HEK293 (cell line): ENCODE measurements at regions not wholly inside any gene's neighbourhood (a gene's known extent, or its start where the extent isn't known, plus 50 kb on each side); places are given as distances from the start of the nearest gene placed in this dataset.

Experiments
- CTCF ChIA-PET: fragments of 350-600 bp; formaldehyde crosslinking; extraction: SDS; loops from one replicate; lab custom pipeline; 2021; ENCODE audit warnings: antibody characterized with exemption; lab: Yijun Ruan, JAX
- POLR2A ChIA-PET: fragments of 300-600 bp; formaldehyde crosslinking; extraction: SDS; loops from one replicate; lab custom pipeline; 2020; ENCODE audit warnings: antibody characterized with exemption, inconsistent platforms; lab: Yijun Ruan, JAX
- H3K27ac ChIP-seq: fragments of 200-500 bp; sonication (Bioruptor generic); 2 replicates; pipeline ENCODE4 v1.5.1; 2014; ENCODE audit warnings: low read depth, low read length, control low read depth, inconsistent platforms; ENCODE audit errors: extremely low read depth
- H3K36me3 ChIP-seq, 2 experiments: fragments of 200-500 bp in 1 of 2; sonication (Bioruptor generic) in 1 of 2; 1 replicate in 1 of 2; 2 replicates in 1 of 2; pipeline ENCODE4 v1.5.1; 2014 to 2017; ENCODE audit warnings: inconsistent platforms in 2 of 2, low read length in 2 of 2; ENCODE audit not compliant: control insufficient read depth in 2 of 2, insufficient read depth in 1 of 2
- H3K4me1 ChIP-seq: fragments of 200-500 bp; sonication (Bioruptor generic); 2 replicates; pipeline ENCODE4 v1.5.1; 2014; ENCODE audit warnings: mild to moderate bottlenecking, low read length, inconsistent platforms; ENCODE audit not compliant: control insufficient read depth, insufficient read depth
- H3K4me3 ChIP-seq: 2 replicates; pipeline ENCODE4 v1.5.1; 2011; ENCODE audit warnings: low read depth, mild to moderate bottlenecking, control low read depth, low read length, moderate library complexity
- H3K9me3 ChIP-seq: fragments of 200-500 bp; sonication (Bioruptor generic); 2 replicates; pipeline ENCODE4 v1.5.1; 2014; ENCODE audit warnings: low read depth, low read length, inconsistent platforms; ENCODE audit not compliant: control insufficient read depth, insufficient read depth
- GLI2 ChIP-seq: fragments of 450-650 bp; formaldehyde crosslinking; IDR thresholded peaks from 2 replicates; pipeline ENCODE4; 2017; ENCODE audit warnings: missing biosample characterization, missing genetic modification characterization, low read depth, borderline replicate concordance
- GLIS2 ChIP-seq: fragments of 450-650 bp; formaldehyde crosslinking; IDR thresholded peaks from 2 replicates; pipeline ENCODE4 v1.5.1; 2016; ENCODE audit warnings: missing biosample characterization, missing genetic modification characterization
- IKZF3 ChIP-seq: fragments of 450-650 bp; IDR thresholded peaks from 2 replicates; pipeline ENCODE4 v1.5.0; 2018; ENCODE audit warnings: missing biosample characterization, mild to moderate bottlenecking, missing genetic modification characterization, moderate library complexity
- ZNF138 ChIP-seq: fragments of 450-650 bp; formaldehyde crosslinking; IDR thresholded peaks from 2 replicates; pipeline ENCODE4 v1.5.1; 2016; ENCODE audit warnings: missing biosample characterization, missing genetic modification characterization, borderline replicate concordance
- ZNF214 ChIP-seq: fragments of 450-650 bp; formaldehyde crosslinking; IDR thresholded peaks from 2 replicates; pipeline ENCODE4 v1.5.1; 2017; ENCODE audit warnings: missing biosample characterization, mild to moderate bottlenecking, missing genetic modification characterization, borderline replicate concordance
- ZNF248 ChIP-seq: fragments of 450-650 bp; formaldehyde crosslinking; IDR thresholded peaks from 2 replicates; pipeline ENCODE4 v1.5.1; 2017; ENCODE audit warnings: missing biosample characterization, missing genetic modification characterization
- ZNF302 ChIP-seq: fragments of 450-650 bp; formaldehyde crosslinking; IDR thresholded peaks from 2 replicates; pipeline ENCODE4 v1.5.1; 2016; ENCODE audit warnings: missing biosample characterization, missing genetic modification characterization, low read depth
- ZNF354C ChIP-seq: fragments of 450-650 bp; formaldehyde crosslinking; IDR thresholded peaks from 2 replicates; pipeline ENCODE4 v1.5.1; 2016; ENCODE audit warnings: missing biosample characterization, missing genetic modification characterization, low read depth, borderline replicate concordance
- ZNF37A ChIP-seq: fragments of 450-650 bp; IDR thresholded peaks from 2 replicates; pipeline ENCODE4 v1.5.1; 2018; ENCODE audit warnings: missing biosample characterization, missing genetic modification characterization
- TF ChIP-seq, protein P1 (sequence below): fragments of 450-650 bp; formaldehyde crosslinking; IDR thresholded peaks from 2 replicates; pipeline ENCODE4 v1.5.1; 2016; ENCODE audit warnings: missing biosample characterization, missing genetic modification characterization, borderline replicate concordance
- TF ChIP-seq, protein P2 (sequence below): fragments of 450-650 bp; formaldehyde crosslinking; IDR thresholded peaks from 2 replicates; pipeline ENCODE4 v1.5.1; 2017; ENCODE audit warnings: missing biosample characterization, mild to moderate bottlenecking, missing genetic modification characterization, moderate library complexity
- TF ChIP-seq, protein P3 (sequence below): fragments of 450-650 bp; formaldehyde crosslinking; IDR thresholded peaks from 2 replicates; pipeline ENCODE4 v1.5.1; 2016; ENCODE audit warnings: missing biosample characterization, missing genetic modification characterization
- TF ChIP-seq, protein P4 (sequence below): fragments of 450-650 bp; formaldehyde crosslinking; conservative IDR thresholded peaks from 2 replicates; pipeline ENCODE4 v1.5.1; 2016; ENCODE audit warnings: low read depth, missing biosample characterization, missing genetic modification characterization
- TF ChIP-seq, protein P5 (sequence below): fragments of 450-650 bp; formaldehyde crosslinking; IDR thresholded peaks from 2 replicates; pipeline ENCODE4 v1.5.1; 2016; ENCODE audit warnings: missing biosample characterization, missing genetic modification characterization

DNA sequence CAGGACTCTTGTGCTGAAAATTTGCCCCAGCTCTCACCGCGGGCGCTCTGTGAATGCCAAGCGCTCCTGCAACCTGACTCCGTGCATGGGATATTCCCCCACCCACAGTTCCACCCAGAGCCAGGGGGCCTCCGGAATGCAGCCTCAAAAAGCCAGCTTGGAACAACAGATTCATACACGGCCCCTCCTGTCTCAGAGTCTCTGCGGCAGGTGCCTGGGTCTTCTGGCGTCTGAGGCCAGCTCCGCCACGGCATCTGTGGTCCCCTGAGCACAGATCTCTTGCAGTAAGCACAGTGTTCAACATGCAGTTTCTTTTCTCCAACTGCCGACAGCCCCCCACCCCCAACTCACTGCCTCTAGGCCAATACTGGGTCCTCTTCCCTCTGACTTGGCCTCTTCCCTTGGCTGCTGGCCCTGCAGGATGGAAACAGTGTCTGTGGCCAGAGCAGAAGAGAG, 355.7 kb upstream of the IRX2 start (continued):
- no peak for TF ChIP-seq ZNF354C (tag by site-specific recombination)
- TF ChIP-seq ZNF302 (tag by site-specific recombination), result no peak
- TF ChIP-seq, protein P1, sequence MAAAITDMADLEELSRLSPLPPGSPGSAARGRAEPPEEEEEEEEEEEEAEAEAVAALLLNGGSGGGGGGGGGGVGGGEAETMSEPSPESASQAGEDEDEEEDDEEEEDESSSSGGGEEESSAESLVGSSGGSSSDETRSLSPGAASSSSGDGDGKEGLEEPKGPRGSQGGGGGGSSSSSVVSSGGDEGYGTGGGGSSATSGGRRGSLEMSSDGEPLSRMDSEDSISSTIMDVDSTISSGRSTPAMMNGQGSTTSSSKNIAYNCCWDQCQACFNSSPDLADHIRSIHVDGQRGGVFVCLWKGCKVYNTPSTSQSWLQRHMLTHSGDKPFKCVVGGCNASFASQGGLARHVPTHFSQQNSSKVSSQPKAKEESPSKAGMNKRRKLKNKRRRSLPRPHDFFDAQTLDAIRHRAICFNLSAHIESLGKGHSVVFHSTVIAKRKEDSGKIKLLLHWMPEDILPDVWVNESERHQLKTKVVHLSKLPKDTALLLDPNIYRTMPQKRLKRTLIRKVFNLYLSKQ (tag by site-specific recombination), result no peak
- TF ChIP-seq, protein P2, sequence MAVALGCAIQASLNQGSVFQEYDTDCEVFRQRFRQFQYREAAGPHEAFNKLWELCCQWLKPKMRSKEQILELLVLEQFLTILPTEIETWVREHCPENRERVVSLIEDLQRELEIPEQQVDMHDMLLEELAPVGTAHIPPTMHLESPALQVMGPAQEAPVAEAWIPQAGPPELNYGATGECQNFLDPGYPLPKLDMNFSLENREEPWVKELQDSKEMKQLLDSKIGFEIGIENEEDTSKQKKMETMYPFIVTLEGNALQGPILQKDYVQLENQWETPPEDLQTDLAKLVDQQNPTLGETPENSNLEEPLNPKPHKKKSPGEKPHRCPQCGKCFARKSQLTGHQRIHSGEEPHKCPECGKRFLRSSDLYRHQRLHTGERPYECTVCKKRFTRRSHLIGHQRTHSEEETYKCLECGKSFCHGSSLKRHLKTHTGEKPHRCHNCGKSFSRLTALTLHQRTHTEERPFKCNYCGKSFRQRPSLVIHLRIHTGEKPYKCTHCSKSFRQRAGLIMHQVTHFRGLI, result no peak
- TF ChIP-seq, all 188 proteins: peak for 0

DNA sequence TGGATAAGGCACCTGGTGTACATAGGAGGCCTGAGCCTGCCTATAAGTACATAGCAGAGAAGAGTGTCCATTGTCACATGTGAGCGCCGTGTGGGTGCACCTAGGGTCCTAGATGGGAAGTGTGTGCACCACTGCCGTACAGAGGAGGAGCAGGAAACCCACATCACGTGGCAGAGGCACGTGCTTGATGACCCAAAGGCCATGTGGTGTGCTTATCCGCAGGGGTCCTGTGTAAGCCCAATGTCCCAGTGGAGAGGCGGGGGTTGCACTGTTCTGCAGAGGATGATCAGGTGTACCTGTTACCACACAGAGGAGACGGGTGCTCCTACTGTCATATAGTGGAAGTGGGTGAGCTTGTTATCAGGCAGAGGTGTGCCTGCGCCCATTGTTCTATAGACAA, 354.1 kb upstream of the IRX2 start:
- TF ChIP-seq, protein P3, sequence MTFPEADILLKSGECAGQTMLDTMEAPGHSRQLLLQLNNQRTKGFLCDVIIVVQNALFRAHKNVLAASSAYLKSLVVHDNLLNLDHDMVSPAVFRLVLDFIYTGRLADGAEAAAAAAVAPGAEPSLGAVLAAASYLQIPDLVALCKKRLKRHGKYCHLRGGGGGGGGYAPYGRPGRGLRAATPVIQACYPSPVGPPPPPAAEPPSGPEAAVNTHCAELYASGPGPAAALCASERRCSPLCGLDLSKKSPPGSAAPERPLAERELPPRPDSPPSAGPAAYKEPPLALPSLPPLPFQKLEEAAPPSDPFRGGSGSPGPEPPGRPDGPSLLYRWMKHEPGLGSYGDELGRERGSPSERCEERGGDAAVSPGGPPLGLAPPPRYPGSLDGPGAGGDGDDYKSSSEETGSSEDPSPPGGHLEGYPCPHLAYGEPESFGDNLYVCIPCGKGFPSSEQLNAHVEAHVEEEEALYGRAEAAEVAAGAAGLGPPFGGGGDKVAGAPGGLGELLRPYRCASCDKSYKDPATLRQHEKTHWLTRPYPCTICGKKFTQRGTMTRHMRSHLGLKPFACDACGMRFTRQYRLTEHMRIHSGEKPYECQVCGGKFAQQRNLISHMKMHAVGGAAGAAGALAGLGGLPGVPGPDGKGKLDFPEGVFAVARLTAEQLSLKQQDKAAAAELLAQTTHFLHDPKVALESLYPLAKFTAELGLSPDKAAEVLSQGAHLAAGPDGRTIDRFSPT (tag by site-specific recombination), result no peak
- TF ChIP-seq IKZF3, result no peak
- no peak for TF ChIP-seq GLI2 (tag by site-specific recombination)
- no peak for TF ChIP-seq ZNF138
- TF ChIP-seq, protein P4, sequence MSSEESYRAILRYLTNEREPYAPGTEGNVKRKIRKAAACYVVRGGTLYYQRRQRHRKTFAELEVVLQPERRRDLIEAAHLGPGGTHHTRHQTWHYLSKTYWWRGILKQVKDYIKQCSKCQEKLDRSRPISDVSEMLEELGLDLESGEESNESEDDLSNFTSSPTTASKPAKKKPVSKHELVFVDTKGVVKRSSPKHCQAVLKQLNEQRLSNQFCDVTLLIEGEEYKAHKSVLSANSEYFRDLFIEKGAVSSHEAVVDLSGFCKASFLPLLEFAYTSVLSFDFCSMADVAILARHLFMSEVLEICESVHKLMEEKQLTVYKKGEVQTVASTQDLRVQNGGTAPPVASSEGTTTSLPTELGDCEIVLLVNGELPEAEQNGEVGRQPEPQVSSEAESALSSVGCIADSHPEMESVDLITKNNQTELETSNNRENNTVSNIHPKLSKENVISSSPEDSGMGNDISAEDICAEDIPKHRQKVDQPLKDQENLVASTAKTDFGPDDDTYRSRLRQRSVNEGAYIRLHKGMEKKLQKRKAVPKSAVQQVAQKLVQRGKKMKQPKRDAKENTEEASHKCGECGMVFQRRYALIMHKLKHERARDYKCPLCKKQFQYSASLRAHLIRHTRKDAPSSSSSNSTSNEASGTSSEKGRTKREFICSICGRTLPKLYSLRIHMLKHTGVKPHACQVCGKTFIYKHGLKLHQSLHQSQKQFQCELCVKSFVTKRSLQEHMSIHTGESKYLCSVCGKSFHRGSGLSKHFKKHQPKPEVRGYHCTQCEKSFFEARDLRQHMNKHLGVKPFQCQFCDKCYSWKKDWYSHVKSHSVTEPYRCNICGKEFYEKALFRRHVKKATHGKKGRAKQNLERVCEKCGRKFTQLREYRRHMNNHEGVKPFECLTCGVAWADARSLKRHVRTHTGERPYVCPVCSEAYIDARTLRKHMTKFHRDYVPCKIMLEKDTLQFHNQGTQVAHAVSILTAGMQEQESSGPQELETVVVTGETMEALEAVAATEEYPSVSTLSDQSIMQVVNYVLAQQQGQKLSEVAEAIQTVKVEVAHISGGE (tag by site-specific recombination), result no peak
- TF ChIP-seq GLIS2, result no peak
- no peak for TF ChIP-seq ZNF248 (tag by site-specific recombination)
- TF ChIP-seq, protein P5, sequence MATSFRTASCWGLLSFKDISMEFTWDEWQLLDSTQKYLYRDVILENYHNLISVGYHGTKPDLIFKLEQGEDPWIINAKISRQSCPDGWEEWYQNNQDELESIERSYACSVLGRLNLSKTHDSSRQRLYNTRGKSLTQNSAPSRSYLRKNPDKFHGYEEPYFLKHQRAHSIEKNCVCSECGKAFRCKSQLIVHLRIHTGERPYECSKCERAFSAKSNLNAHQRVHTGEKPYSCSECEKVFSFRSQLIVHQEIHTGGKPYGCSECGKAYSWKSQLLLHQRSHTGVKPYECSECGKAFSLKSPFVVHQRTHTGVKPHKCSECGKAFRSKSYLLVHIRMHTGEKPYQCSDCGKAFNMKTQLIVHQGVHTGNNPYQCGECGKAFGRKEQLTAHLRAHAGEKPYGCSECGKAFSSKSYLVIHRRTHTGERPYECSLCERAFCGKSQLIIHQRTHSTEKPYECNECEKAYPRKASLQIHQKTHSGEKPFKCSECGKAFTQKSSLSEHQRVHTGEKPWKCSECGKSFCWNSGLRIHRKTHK (tag by site-specific recombination), result no peak
- no peak for TF ChIP-seq ZNF37A (tag by site-specific recombination)
- no peak for TF ChIP-seq ZNF214 (tag by site-specific recombination)
- TF ChIP-seq, protein P2, result no peak
- TF ChIP-seq ZNF354C (tag by site-specific recombination), result no peak
- CTCF ChIA-PET, result no interaction called here
- POLR2A ChIA-PET, result no interaction called here
- Histone ChIP-seq H3K9me3 (no peaks in the 10 kb centered on the region), H3K4me3 (no peak overlapping the region), H3K4me1 (no peaks in the 10 kb centered on the region), H3K36me3 (no peaks in the 10 kb centered on the region), H3K27ac (no peak overlapping the region)
